ENCODE measurements at regions not wholly inside any gene's neighbourhood (a gene's known extent, or its start where the extent isn't known, plus 50 kb on each side); places are given as distances from the start of the nearest gene placed in this dataset.

DNA sequence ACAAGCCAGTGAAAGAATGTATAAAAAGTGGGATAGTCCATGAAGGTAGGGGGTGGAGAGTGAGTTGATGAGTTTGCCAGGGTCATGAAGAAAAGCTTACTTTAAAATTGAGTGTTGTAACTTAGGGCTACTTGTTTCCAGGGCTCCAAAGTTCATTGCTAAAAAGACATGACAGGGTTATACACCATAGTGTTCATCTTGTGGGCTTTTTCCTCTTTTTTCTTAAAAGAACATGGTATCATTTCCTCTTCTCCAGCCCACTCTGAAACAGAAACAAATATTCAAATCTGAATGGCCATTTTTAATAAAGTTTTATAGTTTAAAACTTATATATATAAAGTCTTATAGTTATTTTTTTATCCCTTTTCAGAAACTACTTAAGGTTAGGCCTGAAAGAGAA is 115.7 kb upstream of the SMC2 start:
- Histone ChIP-seq H3K9me3 (ENCODE audit: low read length) (no peaks in the 10 kb centered on the region), H3K79me2 (ENCODE audit: low read length) (no peaks in the 10 kb centered on the region), H3K9ac (ENCODE audit: low read length) (no peak overlapping the region), H3K9me2 (replicated peaks; ENCODE audit: insufficient read depth, low read length) (no peaks in the 10 kb centered on the region; the same call in 1 of the 2 replicates), H3K4me1 (ENCODE audit: low read length) (no peaks in the 10 kb centered on the region), H2AFZ (ENCODE audit: low read length) (no peak overlapping the region), H3K27me3 (ENCODE audit: low read length) (no peaks in the 10 kb centered on the region), H3K27ac (ENCODE audit: low read length) (no peak overlapping the region), H4K20me1 (ENCODE audit: insufficient read depth, low read depth, low read length) (no peaks in the 10 kb centered on the region), H3K4me3 (ENCODE audit: low read length) (no peak overlapping the region), H3K4me2 (ENCODE audit: low read depth, low read length, poor library complexity, severe bottlenecking) (no peak overlapping the region), H3K36me3 (ENCODE audit: insufficient read depth, low read length) (no peaks in the 10 kb centered on the region)
- DNase-seq = no peak

DNA sequence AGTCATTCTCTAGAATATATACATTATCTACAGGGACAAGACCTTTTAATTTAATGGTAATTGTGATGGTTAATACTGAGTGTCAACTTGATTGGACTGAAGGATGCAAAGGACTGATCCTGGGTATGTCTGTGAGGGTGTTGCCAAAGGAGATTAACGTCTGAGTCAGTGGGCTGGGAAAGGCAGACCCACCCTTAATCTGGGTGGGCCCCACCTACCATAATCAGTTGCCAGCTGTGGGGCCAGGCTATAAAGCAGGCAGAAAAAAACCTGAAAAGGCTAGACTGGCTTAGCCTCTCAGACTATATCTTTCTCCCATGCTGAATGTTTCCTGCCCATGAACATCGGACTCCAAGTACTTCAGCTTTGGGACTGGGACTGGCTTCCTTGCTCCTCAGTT is 112.2 kb upstream of the SMC2 start:
- no peaks in the 10 kb centered on the region for H3K27me3 ChIP-seq (ENCODE audit: low read length)
- H3K9me3 ChIP-seq (ENCODE audit: low read length) = no peaks in the 10 kb centered on the region
- H3K27ac ChIP-seq (ENCODE audit: low read length) = no peak overlapping the region
- H3K9ac ChIP-seq (ENCODE audit: low read length) = no peak overlapping the region
- H3K4me3 ChIP-seq (ENCODE audit: low read length) = no peak overlapping the region
- no peaks in the 10 kb centered on the region; the same call in 1 of the 2 replicates for H3K9me2 ChIP-seq (replicated peaks; ENCODE audit: insufficient read depth, low read length)
- no peaks in the 10 kb centered on the region for H4K20me1 ChIP-seq (ENCODE audit: insufficient read depth, low read depth, low read length)
- no peak overlapping the region for H2AFZ ChIP-seq (ENCODE audit: low read length)
- no peak for DNase-seq
- no peak overlapping the region for H3K4me2 ChIP-seq (ENCODE audit: low read depth, low read length, poor library complexity, severe bottlenecking)
- no peaks in the 10 kb centered on the region for H3K36me3 ChIP-seq (ENCODE audit: insufficient read depth, low read length)
- no peaks in the 10 kb centered on the region for H3K4me1 ChIP-seq (ENCODE audit: low read length)
- H3K79me2 ChIP-seq (ENCODE audit: low read length) = no peaks in the 10 kb centered on the region

DNA sequence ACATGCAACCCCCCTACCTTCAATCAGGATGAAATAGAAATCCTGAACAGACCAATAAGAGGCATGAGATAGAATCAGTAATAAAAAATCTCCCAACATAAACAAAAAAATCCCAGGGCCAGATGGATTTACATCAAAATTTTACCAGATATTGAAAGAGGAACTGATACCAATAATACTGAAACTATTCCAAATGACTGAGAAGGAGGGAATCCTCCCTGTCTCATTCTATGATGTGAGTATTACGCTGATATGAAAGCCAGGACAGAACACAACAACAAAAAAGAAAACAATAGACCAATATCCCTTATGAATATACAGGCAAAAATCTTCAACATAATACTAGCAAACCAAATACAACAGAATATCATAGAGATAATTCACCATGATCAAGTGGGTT is 109.0 kb upstream of the SMC2 start:
- H3K4me1 ChIP-seq (ENCODE audit: low read length) = no peaks in the 10 kb centered on the region
- H4K20me1 ChIP-seq (ENCODE audit: insufficient read depth, low read depth, low read length) = no peaks in the 10 kb centered on the region
- H3K79me2 ChIP-seq (ENCODE audit: low read length) = no peaks in the 10 kb centered on the region
- no peak overlapping the region for H3K9ac ChIP-seq (ENCODE audit: low read length)
- no peaks in the 10 kb centered on the region; the same call in 1 of the 2 replicates for H3K9me2 ChIP-seq (replicated peaks; ENCODE audit: insufficient read depth, low read length)
- H3K4me2 ChIP-seq (ENCODE audit: low read depth, low read length, poor library complexity, severe bottlenecking) = no peak overlapping the region
- H3K4me3 ChIP-seq (ENCODE audit: low read length) = no peak overlapping the region
- H3K36me3 ChIP-seq (ENCODE audit: insufficient read depth, low read length) = no peaks in the 10 kb centered on the region
- no peak for DNase-seq
- no peak overlapping the region for H3K27ac ChIP-seq (ENCODE audit: low read length)
- H3K9me3 ChIP-seq (ENCODE audit: low read length) = no peaks in the 10 kb centered on the region
- no peak overlapping the region for H2AFZ ChIP-seq (ENCODE audit: low read length)
- no peaks in the 10 kb centered on the region for H3K27me3 ChIP-seq (ENCODE audit: low read length)

DNA sequence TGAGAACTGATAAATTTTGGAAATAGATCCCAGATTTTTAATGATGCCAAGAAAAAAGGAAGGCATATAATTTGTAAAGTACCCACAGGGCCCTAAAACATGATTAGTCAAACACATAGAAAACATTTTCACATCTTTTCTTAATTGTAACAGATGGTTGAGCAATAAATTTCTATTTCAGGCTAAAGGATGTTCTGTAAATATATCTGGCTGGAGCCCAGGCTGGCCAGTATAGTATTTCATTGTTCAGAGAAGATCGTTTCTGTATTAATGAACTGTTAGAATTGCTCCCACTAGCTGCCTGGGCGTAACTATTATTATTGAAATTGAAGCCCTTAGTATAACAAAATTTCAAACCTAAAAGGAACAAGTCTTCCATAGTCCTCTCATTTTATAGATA is 105.3 kb upstream of the SMC2 start:
- no peaks in the 10 kb centered on the region for H3K27me3 ChIP-seq (ENCODE audit: low read length)
- H3K27ac ChIP-seq (ENCODE audit: low read length) = no peak overlapping the region
- H3K9me2 ChIP-seq (replicated peaks; ENCODE audit: insufficient read depth, low read length) = no peaks in the 10 kb centered on the region
- no peaks in the 10 kb centered on the region for H3K36me3 ChIP-seq (ENCODE audit: insufficient read depth, low read length)
- H3K9ac ChIP-seq (ENCODE audit: low read length) = no peak overlapping the region
- no peaks in the 10 kb centered on the region for H3K4me1 ChIP-seq (ENCODE audit: low read length)
- no peak overlapping the region for H3K4me3 ChIP-seq (ENCODE audit: low read length)
- no peak for DNase-seq
- no peaks in the 10 kb centered on the region for H4K20me1 ChIP-seq (ENCODE audit: insufficient read depth, low read depth, low read length)
- H2AFZ ChIP-seq (ENCODE audit: low read length) = no peak overlapping the region
- no peaks in the 10 kb centered on the region for H3K79me2 ChIP-seq (ENCODE audit: low read length)
- no peak overlapping the region for H3K4me2 ChIP-seq (ENCODE audit: low read depth, low read length, poor library complexity, severe bottlenecking)
- H3K9me3 ChIP-seq (ENCODE audit: low read length) = no peaks in the 10 kb centered on the region

DNA sequence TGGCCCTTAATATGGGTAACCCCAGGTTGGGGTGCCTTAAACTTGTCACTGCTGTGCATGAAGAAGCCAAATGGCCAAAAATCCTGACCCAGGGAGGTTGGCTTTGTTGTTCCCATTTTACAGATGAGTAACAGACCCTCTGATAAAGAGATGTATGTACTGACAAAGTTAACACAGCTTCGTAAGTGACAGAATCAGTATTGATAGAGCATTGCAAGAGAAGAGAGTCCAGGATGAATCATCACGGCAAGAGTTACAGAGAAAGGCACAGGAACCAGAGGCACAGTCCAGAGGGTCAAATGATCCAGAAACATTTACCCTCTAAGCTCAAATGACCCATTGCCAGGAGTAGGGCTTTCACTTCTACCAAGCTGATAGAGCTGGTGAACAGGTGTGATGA is 103.8 kb upstream of the SMC2 start:
- Histone ChIP-seq H3K9me3 (ENCODE audit: low read length) (no peaks in the 10 kb centered on the region), H3K4me3 (ENCODE audit: low read length) (no peak overlapping the region), H3K27ac (ENCODE audit: low read length) (no peak overlapping the region), H3K4me2 (ENCODE audit: low read depth, low read length, poor library complexity, severe bottlenecking) (no peak overlapping the region), H2AFZ (ENCODE audit: low read length) (no peak overlapping the region), H3K9ac (ENCODE audit: low read length) (no peak overlapping the region), H3K27me3 (ENCODE audit: low read length) (no peaks in the 10 kb centered on the region), H3K79me2 (ENCODE audit: low read length) (no peaks in the 10 kb centered on the region), H4K20me1 (ENCODE audit: insufficient read depth, low read depth, low read length) (no peaks in the 10 kb centered on the region), H3K9me2 (replicated peaks; ENCODE audit: insufficient read depth, low read length) (no peaks in the 10 kb centered on the region), H3K4me1 (ENCODE audit: low read length) (no peaks in the 10 kb centered on the region), H3K36me3 (ENCODE audit: insufficient read depth, low read length) (no peaks in the 10 kb centered on the region)
- DNase-seq = no peak

DNA sequence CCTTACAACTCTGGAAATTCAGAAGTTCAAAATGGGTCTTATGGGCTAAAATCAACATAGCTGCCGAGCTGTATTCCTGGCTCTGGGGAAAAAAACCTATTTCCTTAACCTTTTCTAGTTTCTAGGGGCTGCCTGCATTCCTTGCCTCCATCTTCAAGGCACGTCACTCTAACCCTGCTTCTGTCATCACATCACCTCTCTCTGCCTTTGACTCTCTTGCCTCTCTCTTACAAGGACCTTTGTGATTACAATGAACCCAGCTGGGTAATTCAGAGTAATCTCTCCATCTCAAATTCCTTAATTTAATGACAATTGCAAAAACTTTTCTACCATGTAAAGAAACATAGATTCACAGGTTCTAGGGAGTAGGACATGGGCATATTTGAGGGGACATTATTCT is 103.1 kb upstream of the SMC2 start:
- no peak overlapping the region for H3K27ac ChIP-seq (ENCODE audit: low read length)
- no peak overlapping the region for H2AFZ ChIP-seq (ENCODE audit: low read length)
- no peaks in the 10 kb centered on the region for H3K9me2 ChIP-seq (replicated peaks; ENCODE audit: insufficient read depth, low read length)
- no peak overlapping the region for H3K4me2 ChIP-seq (ENCODE audit: low read depth, low read length, poor library complexity, severe bottlenecking)
- H3K79me2 ChIP-seq (ENCODE audit: low read length) = no peaks in the 10 kb centered on the region
- H3K36me3 ChIP-seq (ENCODE audit: insufficient read depth, low read length) = no peaks in the 10 kb centered on the region
- no peak overlapping the region for H3K9ac ChIP-seq (ENCODE audit: low read length)
- H3K4me3 ChIP-seq (ENCODE audit: low read length) = no peak overlapping the region
- H3K9me3 ChIP-seq (ENCODE audit: low read length) = no peaks in the 10 kb centered on the region
- H3K27me3 ChIP-seq (ENCODE audit: low read length) = no peaks in the 10 kb centered on the region
- H3K4me1 ChIP-seq (ENCODE audit: low read length) = no peaks in the 10 kb centered on the region
- DNase-seq = no peak
- no peaks in the 10 kb centered on the region for H4K20me1 ChIP-seq (ENCODE audit: insufficient read depth, low read depth, low read length)

DNA sequence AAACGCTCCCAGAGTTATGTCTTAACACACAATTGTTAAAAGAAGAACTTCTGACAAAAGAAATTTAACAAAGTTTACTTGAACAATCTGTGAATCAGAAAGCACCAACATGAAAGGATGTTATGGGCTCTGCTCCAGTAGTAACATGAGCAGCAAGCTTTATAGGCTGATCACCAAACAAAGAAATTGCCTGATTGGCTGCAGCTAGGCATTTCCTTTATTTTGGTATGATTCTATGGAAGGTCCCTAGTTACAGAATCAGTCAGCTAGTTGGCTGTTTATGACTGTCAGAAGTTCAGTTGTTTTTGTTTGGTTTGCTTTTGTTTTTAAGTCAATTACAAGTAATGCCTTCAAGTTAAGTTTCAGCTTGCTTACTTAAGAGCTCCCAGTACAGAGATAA is 102.4 kb upstream of the SMC2 start:
- Histone ChIP-seq H3K4me2 (ENCODE audit: low read depth, low read length, poor library complexity, severe bottlenecking) (no peak overlapping the region), H3K27ac (ENCODE audit: low read length) (no peak overlapping the region), H4K20me1 (ENCODE audit: insufficient read depth, low read depth, low read length) (no peaks in the 10 kb centered on the region), H2AFZ (ENCODE audit: low read length) (no peak overlapping the region), H3K27me3 (ENCODE audit: low read length) (no peaks in the 10 kb centered on the region), H3K36me3 (ENCODE audit: insufficient read depth, low read length) (no peaks in the 10 kb centered on the region), H3K9ac (ENCODE audit: low read length) (no peak overlapping the region), H3K79me2 (ENCODE audit: low read length) (no peaks in the 10 kb centered on the region), H3K4me3 (ENCODE audit: low read length) (no peak overlapping the region), H3K9me3 (ENCODE audit: low read length) (no peaks in the 10 kb centered on the region), H3K9me2 (replicated peaks; ENCODE audit: insufficient read depth, low read length) (no peaks in the 10 kb centered on the region), H3K4me1 (ENCODE audit: low read length) (no peaks in the 10 kb centered on the region)
- DNase-seq = no peak

DNA sequence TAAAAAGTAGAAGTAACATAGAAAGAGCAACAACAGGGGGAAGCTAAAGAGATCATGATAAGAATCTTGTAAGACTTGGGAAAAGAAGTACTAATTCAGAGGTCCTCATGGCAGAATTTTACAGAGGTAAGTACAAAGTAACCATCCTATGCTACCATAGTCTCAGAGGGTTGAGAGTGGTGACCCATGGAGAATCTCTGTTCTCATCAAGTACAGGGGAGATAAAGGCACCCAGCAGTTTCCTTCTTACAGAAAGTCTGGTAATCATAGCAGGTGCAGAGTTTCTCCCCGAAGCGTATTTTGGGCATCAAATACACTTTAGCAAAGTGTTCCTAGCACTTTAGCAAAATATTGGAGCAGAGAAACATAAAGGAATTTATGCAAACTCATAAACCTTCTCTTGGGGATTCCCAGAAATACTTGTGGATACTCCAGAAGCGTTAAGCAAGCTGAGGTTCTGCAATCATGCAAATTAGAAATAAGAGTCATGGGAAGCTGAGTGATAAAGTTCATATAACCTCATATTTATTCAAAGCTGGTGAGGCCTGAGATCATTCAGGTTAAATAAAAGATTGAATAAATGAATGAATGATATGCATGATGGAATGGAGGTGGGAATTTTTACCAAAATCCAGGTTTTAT is 101.0 kb upstream of the SMC2 start:
- no peak overlapping the region for H3K4me2 ChIP-seq (ENCODE audit: low read depth, low read length, poor library complexity, severe bottlenecking)
- no peaks in the 10 kb centered on the region for H3K79me2 ChIP-seq (ENCODE audit: low read length)
- no peak overlapping the region for H3K27ac ChIP-seq (ENCODE audit: low read length)
- no peak overlapping the region for H3K9ac ChIP-seq (ENCODE audit: low read length)
- H3K9me3 ChIP-seq (ENCODE audit: low read length) = no peaks in the 10 kb centered on the region
- H3K4me1 ChIP-seq (ENCODE audit: low read length) = no peaks in the 10 kb centered on the region
- H3K9me2 ChIP-seq (replicated peaks; ENCODE audit: insufficient read depth, low read length) = no peaks in the 10 kb centered on the region
- no peak for DNase-seq
- no peaks in the 10 kb centered on the region for H3K27me3 ChIP-seq (ENCODE audit: low read length)
- H3K4me3 ChIP-seq (ENCODE audit: low read length) = no peak overlapping the region
- no peak overlapping the region for H2AFZ ChIP-seq (ENCODE audit: low read length)
- no peaks in the 10 kb centered on the region for H4K20me1 ChIP-seq (ENCODE audit: insufficient read depth, low read depth, low read length)
- no peaks in the 10 kb centered on the region for H3K36me3 ChIP-seq (ENCODE audit: insufficient read depth, low read length)
